ENCODE measurements at regions not wholly inside any gene's neighbourhood (a gene's known extent, or its start where the extent isn't known, plus 50 kb on each side); places are given as distances from the start of the nearest gene placed in this dataset.

DNA sequence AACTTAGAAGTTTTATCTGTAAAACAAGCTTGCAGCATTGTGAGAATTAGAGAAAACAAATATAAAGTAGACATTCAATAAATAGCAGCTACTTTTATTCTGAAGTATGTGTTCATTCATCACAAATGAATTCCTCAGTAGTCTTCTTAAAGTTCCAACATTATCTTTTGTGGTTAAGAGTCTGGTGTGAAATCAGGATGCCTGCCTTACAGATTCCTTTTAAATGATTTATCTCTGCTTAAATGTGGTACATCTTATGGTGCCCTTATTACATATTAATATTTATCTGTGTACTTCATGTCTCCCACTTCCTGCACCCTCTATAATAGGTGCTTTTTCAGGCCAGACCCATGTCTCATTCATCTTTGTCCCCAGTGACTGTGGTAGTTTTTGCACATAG lies 595.0 kb downstream of the STK39 start:
- TF ChIP-seq, protein P1, sequence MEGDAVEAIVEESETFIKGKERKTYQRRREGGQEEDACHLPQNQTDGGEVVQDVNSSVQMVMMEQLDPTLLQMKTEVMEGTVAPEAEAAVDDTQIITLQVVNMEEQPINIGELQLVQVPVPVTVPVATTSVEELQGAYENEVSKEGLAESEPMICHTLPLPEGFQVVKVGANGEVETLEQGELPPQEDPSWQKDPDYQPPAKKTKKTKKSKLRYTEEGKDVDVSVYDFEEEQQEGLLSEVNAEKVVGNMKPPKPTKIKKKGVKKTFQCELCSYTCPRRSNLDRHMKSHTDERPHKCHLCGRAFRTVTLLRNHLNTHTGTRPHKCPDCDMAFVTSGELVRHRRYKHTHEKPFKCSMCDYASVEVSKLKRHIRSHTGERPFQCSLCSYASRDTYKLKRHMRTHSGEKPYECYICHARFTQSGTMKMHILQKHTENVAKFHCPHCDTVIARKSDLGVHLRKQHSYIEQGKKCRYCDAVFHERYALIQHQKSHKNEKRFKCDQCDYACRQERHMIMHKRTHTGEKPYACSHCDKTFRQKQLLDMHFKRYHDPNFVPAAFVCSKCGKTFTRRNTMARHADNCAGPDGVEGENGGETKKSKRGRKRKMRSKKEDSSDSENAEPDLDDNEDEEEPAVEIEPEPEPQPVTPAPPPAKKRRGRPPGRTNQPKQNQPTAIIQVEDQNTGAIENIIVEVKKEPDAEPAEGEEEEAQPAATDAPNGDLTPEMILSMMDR (IDR thresholded peaks at IDR 0.05): no peak
- TF ChIP-seq POLR2AphosphoS5 (IDR thresholded peaks at IDR 0.05): no peak
